Fibroblast of gingiva (primary cell): ENCODE measurements at regions not wholly inside any gene's neighbourhood (a gene's known extent, or its start where the extent isn't known, plus 50 kb on each side); places are given as distances from the start of the nearest gene placed in this dataset.

Experiments used
- DNase-seq: peaks from one replicate; pipeline ENCODE4 v3.0.0-alpha.2; 2011; ENCODE audit warnings: low read depth

DNA sequence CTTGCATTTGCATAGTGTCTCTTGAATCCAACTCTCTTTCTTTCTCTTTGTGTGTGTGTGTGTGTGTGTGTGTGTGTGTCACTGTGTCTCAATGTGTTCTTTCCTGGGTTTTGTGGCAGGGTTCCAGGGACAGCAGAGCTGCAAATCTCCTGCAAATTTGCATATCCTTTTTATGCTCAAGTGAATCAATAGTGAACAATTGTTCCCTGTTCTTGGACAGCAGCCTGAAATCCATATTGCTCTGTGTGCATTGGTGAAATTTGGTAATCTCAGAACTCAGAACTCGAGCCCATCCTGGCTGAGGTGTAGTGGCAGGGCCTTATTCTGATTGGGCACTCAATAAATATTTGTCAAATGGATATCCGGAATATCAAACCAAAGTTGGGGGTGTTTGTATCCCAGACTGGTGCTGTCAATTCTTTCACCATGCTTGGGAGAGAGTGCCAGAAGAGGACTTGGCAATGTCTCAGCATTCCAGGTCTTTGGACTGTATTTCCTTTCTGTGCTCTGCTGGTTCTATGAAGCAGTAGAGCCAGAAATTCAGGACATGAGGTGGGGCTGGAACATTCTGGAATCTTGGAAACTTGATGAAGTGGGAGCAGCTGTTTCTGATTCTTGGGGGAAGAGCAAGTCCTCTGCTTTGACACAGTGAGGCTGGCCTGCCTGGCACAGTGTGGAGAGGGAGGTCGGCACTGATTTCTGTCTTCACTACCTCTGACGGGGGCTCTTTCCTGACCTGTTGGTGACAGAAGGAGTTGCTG, 380.6 kb upstream of the C2CD4B start:
- DNase-seq, result peak; percentile 61

DNA sequence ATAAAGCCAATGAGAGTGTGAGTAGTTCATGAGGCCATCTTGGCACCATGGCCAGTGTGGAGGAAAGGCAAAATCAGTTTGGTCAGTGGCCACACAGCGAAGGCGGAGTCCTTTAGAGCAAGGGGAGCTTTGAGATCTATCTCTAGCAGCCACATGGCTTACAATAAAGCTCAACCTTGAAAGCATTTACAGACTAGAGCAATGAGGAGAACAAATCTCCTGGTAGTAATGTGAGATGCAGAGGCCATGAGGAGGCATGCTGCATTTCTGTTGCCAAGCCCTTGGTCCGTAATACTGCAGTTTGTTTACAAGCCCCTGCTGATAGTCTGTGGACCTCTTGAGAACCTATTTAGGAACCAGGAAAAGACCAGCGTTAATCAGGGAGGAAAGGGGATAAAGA, 381.5 kb upstream of the C2CD4B start:
- no peak for DNase-seq

- peak; percentile 47 for DNase-seq
These were observed 382.5 kb upstream of the C2CD4B start for GRCh38 chr15:62547584-62547983.

GRCh38 chr15:62549345-62549970, 384.4 kb upstream of the C2CD4B start:
- DNase-seq, result peak; percentile 24

- DNase-seq, result no peak
These were observed 385.0 kb upstream of the C2CD4B start for GRCh38 chr15:62550106-62550505.

DNA sequence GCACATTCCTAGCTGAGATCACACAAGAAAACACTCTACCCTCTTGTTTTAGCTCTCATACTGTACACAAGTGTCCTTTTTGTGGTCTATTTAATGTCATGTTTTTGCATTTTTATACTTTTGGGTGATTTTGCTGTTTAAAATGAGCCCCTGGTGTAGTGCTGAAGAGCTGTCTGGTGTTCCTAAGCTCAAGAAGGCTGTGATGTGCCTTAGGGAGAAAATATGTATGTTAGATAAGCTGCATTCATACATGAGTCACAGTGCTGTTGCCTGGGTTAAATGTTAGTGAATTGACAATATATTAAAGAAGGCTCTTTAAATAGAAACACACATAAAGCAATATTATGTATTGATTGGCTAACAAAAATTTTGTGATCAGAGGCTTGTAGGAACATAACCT, 387.4 kb upstream of the C2CD4B start:
- no peak for DNase-seq

DNA sequence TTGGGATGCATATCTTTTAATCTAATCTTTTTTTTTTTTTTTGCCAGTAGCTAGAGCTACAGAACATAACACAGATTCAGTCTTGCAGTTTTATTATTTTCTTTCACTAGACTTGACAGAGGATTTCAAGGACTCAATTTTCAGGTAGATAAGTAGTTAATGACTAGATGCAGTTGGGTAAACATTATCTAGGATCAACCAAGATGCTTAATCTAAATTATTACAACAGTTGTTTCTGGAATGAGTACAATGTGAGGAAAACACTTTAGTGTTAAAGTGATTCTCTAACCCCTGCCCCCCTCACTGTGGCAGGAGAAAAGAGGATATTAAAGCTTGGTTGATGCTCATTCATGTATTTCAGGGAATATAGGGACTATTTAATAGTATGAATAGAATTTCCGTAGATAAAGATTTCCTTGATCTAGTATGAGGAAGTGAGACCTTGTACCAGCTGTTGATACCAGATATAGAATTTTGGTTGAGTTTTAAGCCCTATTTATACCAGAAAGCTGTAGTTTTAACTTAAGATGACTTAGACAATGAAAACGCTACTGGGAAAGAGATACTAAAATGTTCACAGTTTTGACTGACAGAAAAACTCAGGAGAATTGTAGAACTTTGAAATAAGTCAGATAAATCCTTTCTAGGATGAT, 389.0 kb upstream of the C2CD4B start:
- DNase-seq, result no peak

GRCh38 chr15:62558640-62559380, 393.7 kb upstream of the C2CD4B start:
- peak; percentile 14 for DNase-seq

DNA sequence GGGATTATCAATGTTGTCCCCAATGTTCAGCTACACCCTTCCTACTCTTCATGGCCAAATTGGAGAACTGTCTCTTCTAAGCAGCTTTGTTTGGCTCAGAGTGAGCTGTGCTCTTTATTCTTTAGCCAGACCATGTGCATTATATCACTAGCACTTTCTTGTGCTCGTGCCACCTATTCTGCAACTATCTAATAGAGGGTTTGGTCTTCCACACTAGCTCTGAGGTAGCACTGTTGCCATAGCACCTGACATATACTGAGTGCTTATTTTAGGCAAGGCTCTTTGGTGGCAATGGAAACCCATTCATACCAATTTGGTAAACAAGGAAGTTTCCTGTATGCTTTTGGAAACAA, 394.3 kb upstream of the C2CD4B start:
- no peak for DNase-seq

GRCh38 chr15:62561059-62561519, 396.0 kb upstream of the C2CD4B start:
- DNase-seq, result no peak

DNA sequence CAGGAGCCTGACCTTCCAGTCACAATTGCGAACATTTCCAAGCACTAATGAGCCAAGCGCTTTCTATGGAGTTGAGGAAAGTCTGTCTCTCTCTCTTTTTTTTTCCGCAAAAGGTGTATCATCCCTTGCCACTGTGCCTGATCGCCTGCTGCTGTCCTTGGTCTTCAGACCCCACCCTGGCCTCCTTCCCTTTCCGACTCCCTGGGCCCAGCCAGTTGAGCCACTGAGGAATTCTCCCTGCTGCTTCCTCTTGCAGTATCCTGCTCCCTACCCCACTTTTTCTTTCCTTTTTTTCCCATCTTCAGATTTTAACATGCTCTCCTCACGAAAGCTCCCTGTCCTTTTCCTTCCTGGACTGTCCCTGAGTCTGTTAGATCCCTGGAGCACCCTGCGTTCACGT, 396.5 kb upstream of the C2CD4B start:
- no peak for DNase-seq

DNA sequence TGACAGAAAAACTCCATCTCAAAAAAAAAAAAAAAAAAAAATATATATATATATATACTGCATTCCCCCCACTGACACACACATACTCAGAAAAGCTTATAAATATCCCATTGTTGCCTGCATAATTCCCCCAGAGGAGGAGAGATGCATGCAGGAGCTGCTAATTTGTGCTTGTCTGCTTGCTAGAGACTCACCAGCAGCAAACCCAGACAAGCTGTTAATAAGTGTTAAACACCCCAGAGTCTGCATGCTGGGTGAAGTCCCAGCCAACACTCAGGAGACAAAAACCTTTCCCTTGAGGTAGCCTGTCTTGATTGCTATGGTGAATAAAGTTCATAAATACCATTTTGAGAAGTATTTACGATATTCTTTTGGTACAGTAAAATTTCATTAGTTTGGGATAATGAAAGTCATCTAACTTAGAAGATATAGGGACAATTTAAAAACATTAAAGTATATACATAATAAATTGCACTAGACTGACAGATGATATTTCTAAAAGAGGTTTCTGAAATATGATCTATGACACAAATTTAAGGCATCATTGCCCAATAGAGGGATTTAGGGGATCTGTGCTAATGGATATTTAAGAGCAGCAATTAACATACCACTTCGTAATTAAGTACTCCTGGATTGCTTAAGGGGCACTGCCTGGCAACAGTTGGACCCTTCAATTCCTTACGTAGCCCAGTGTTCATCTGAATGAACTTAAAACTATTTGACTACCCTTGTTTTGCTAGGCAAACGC, 400.0 kb upstream of the C2CD4B start:
- DNase-seq, result no peak

DNA sequence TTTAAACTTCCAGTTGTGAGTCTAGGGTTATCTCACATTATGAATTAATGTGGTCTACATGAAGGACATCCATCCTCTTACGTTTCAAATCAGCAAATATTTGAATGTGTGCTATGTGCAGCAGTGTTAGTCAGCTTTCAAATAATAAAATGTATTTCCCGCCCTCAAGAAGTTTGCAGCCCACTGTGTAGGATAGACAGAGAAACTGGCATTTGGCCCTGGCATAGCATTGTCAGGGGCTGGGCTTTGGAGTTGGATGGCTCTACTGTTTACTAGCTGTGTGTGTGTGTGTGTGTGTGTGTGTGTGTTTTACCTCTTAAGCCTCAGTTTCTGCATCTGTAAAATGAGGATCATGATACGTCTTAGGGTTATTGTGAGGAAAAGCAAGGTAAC, 400.5 kb upstream of the C2CD4B start:
- DNase-seq, result no peak

- DNase-seq, result no peak
These were observed 401.2 kb upstream of the C2CD4B start for GRCh38 chr15:62566248-62566647.

GRCh38 chr15:62567501-62567900, 402.4 kb upstream of the C2CD4B start:
- DNase-seq, result no peak

- no peak for DNase-seq
These were observed 402.9 kb upstream of the C2CD4B start for GRCh38 chr15:62568004-62568403.

GRCh38 chr15:62568702-62569101, 403.6 kb upstream of the C2CD4B start:
- no peak for DNase-seq

GRCh38 chr15:62569460-62570404, 404.6 kb upstream of the C2CD4B start:
- peak; percentile 95 for DNase-seq

DNA sequence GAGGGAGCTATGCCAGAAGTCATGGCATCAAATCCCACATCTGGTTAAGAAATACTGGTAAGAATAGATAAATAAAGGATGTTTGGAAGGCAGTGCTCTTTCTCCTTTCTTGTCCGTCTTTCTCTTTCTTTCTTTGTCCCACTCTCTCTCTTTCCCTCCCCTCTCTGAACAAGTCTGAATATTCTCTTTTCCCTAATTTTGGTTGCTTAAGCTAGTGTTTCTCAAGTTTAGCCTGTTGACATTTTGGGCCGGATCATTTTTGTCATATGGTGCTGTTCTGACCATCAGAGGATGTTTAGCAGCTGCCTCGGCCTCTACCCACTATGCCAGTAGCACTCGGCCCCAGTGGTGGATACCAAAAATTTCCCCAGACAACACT, 405.3 kb upstream of the C2CD4B start:
- DNase-seq, result peak; percentile 37

GRCh38 chr15:62571072-62571471, 406.0 kb upstream of the C2CD4B start:
- no peak for DNase-seq

DNA sequence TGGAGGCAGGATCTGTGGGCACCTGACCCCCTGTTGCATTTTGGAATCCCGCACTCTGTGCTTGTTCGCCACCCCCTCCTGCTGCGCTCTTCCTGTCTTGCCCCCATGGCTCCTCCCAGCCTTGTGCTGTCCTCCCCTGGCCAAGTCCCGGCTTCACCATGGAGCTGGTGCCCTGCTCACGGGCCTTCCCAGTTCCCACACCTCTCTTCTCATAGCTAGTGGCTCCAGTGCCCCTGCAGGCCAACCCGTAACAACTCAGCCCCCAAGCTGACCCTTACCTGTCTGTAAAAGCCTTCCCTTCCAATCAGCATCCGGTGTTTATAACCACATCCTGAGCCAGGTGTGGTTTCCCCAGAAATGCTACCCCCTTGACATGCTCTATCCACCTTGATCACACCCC, 407.7 kb upstream of the C2CD4B start:
- DNase-seq, result no peak
